Renal cortical epithelial cell (primary cell): ENCODE measurements at regions not wholly inside any gene's neighbourhood (a gene's known extent, or its start where the extent isn't known, plus 50 kb on each side); places are given as distances from the start of the nearest gene placed in this dataset.

Experiments used
- DNase-seq: peaks from one replicate; pipeline ENCODE4 v3.0.0-alpha.2; 2011; ENCODE audit warnings: low read depth

DNA sequence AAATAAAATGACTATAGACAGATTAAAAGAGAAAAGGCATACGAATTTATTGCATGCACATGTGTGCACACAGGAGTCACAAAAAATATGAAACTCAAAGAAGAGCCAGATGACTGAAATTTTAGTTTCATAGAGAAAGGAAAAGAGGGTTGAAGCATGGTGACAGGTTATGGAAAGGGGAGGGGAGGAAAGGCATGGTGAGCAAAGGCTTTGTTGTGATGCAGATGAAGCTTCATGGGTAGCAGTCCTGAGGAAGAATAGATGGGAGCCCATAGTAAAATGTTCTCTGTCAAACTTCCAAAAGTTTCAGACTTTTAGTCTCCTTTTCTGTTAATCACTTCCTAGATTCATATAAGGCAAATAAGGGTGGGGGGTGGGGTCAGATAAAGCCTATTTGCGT lies 612.7 kb upstream of the ATP2B1 start:
- no peak for DNase-seq

- DNase-seq: no peak
Observed at GRCh38 chr12:90311561-90311960, 602.9 kb upstream of the ATP2B1 start.

DNA sequence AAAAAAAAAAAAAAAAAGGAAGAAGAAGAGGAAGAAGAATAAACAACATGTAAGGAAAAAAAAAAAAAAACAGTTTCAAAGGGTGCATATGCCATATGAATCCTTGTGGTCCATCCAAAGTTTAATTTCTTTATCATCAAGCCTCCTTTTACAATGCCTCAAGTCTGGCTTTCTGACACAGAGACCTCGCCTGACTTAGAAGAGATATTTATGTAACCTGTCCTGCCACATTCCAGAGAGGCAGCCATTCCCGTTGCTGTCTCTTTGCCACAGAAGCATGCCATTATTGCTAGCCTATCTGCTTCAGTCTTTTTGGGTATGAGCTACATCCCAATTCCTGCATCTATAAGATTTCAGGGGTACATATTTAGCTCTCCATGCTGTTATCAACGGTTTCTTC lies 596.7 kb upstream of the ATP2B1 start:
- peak; percentile 13 for DNase-seq

- DNase-seq: peak; percentile 58
Observed at GRCh38 chr12:90304231-90304630, 595.6 kb upstream of the ATP2B1 start.

- DNase-seq: peak; percentile 2
Observed at GRCh38 chr12:90303771-90304170, 595.1 kb upstream of the ATP2B1 start.

GRCh38 chr12:90301561-90302133 lies 593.0 kb upstream of the ATP2B1 start:
- DNase-seq: no peak

DNA sequence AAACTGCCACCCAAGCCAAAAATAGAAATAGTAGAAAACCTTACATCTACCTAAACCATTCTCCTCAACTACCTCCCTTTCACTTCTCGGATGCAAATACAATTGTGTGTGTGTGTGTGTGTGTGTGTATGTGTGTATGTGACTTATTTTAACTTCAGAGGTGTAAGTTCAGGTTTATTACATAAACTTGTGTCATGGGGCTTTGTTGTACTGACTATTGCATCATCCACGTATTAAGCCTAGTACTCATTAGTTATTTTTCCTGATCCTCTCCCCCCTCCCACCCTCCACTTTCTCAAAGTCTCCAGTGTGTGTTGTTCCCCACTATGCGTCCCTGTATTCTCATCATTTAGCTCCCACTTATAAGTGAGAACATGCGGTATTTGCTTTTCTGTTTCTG lies 592.5 kb upstream of the ATP2B1 start:
- no peak for DNase-seq

- DNase-seq: no peak
Observed at GRCh38 chr12:90299666-90300065, 591.0 kb upstream of the ATP2B1 start.

GRCh38 chr12:90299121-90299520 lies 590.5 kb upstream of the ATP2B1 start:
- no peak for DNase-seq

- no peak for DNase-seq
Observed at GRCh38 chr12:90298289-90298948, 589.8 kb upstream of the ATP2B1 start.

DNA sequence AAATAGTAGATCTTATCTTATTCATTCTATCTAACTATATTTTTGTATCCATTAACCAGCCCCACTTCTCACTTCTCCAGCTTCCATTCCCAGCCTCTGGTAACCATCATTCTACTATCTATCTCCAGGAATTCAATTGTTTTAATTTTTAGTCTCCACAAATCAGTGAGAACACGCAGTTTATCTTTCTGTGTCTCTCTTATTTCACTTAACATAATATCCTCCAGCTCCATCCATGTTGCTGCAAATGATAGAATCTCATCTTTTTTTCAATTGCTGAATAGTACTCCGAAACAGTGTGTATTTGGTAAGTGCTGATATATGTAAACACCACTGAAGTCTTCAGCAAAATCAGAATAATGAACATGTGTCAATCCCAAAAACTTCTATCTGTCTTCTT lies 587.2 kb upstream of the ATP2B1 start:
- DNase-seq: no peak

DNA sequence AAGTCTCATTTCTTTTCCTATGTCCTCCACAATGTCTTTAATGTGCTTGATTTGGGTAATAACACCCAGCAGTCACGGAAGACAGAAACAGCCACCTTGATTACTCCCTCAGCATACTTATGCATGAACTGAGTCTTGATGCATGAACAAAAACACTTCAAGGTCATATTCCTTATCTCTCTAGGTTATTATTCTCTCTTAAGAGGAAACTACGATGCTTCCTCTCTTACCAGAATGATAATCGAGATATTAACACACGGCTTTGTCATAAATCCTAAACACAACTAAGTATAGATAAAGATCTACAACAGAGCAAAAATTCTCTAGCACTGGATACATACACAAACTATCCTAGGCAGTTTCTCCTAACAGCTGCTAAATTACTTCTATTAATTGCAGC lies 583.5 kb upstream of the ATP2B1 start:
- DNase-seq: no peak

GRCh38 chr12:90290980-90291975 lies 582.6 kb upstream of the ATP2B1 start:
- DNase-seq: no peak

GRCh38 chr12:90287585-90287984 lies 578.9 kb upstream of the ATP2B1 start:
- no peak for DNase-seq

DNA sequence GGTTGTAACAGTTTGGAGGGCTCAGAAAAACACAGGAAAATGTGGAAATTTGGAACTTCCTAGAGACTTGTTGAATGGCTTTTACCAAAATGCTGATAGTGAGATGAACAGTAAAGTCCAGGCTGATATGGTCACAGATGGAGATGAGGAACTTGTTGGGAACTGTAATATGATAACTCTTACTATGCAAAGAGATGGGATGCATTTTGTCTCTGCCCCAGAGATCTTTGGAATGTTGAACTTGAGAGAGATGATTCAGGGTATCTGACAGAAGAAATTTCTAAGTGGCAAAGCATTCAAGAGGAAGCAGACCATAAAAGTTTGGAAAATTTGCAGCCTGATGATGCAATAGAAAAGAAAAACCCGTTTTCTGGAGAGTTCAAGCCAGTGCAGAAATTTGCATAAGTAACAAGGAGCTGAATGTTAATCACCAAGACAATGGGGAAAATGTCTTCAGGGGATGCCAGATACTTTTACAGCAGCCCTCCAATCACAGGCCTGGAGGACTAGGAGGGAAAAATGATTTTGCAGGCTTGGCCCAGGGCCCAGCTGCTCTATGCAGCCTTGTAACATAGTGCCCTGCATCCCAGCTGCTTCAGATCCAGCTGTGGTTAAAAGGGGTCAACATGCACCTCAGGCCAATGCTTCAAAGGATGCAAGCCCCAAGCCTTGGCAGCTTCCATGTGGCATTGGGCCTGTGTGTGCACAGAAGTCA lies 572.7 kb upstream of the ATP2B1 start:
- DNase-seq: no peak

DNA sequence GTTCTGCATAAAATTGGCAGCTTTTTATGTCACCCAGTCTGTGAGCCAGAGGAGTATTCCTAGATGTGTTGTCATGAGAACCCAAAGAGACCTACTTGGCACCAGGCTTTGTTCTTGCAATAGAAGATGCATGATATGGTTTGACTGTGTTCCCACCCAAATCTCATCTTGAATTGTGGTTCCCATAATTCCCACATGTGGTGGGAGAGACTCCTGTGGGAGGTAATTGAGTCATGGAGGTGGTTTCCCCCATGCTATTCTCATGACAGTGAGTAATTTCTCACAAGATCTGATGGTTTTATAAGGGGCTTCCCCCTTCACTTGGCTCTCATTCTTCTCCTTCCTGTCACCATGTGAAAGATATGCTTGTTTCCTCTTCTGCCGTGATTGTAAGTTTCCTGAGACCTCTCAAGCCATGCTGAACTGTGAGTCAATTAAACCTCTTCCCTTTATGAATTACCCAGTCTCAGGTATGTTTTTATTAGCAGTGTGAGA lies 572.0 kb upstream of the ATP2B1 start:
- DNase-seq: peak; percentile 69

GRCh38 chr12:90280033-90280432 lies 571.4 kb upstream of the ATP2B1 start:
- peak; percentile 9 for DNase-seq

DNA sequence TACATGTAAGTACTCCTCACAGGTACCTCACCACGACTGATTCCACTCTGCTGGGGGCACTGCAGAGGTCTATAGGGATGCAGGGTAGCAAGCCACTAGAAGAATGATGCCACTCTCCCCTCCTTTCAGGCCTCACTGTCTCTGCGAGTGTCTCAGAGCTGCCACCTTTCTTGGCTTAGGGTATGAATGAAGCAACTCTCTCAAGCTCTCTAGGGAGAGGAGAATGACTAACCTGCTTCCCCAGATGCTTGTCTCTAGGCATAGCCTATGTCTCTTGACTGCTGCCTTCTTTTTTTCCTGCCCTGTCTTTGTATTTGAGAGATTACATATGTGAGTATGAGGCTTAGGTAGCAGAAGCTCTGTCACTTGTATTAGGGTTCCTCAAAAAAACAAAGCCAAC lies 566.5 kb upstream of the ATP2B1 start:
- no peak for DNase-seq

- no peak for DNase-seq
Observed at GRCh38 chr12:90274407-90274806, 565.8 kb upstream of the ATP2B1 start.

GRCh38 chr12:90268574-90268973 lies 559.9 kb upstream of the ATP2B1 start:
- DNase-seq: no peak

DNA sequence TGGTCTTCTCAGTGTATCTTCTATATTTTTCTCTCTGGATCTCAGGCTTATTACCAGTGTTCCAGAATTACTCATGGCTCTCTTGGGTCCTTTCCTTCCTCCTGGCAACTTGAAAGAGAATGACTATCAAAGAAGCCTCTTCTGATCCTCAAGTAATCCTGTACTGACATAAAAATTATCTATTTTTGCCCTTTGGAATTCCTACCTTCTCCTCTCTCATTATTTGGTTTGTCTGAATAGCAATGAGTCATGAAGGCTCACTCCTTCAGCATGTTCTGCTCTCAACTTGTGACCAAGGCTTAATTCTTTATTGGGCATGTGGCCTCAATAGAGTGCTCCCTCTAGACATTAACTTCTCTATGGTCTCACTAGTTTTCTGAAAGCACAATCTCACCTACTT lies 553.6 kb upstream of the ATP2B1 start:
- peak; percentile 55 for DNase-seq

GRCh38 chr12:90261283-90261682 lies 552.6 kb upstream of the ATP2B1 start:
- no peak for DNase-seq
